GM06990 (cell line): ENCODE measurements at regions not wholly inside any gene's neighbourhood (a gene's known extent, or its start where the extent isn't known, plus 50 kb on each side); places are given as distances from the start of the nearest gene placed in this dataset.

Experiments used
- DNase-seq: peaks from one replicate; pipeline ENCODE4 v3.0.0-alpha.2; 2011; ENCODE audit not compliant: insufficient read length; ENCODE audit errors: extremely low read depth
- H3K27me3 ChIP-seq: replicated peaks from 2 replicates; pipeline ENCODE4 v1.6.0; 2011; ENCODE audit warnings: low read length; ENCODE audit not compliant: control insufficient read depth, insufficient read depth
- H3K36me3 ChIP-seq: 2 replicates; pipeline ENCODE4 v1.5.1; 2011; ENCODE audit warnings: low read length; ENCODE audit not compliant: control insufficient read depth, insufficient read depth
- H3K4me3 ChIP-seq: replicated peaks from 2 replicates; pipeline ENCODE4 v1.5.1; 2011; ENCODE audit warnings: low read depth, mild to moderate bottlenecking, control low read depth, low read length
- CTCF ChIP-seq: IDR thresholded peaks from 2 replicates; pipeline ENCODE4 v1.5.1; 2011; ENCODE audit warnings: low read length, control low read depth, mild to moderate bottlenecking, inconsistent platforms; ENCODE audit not compliant: insufficient read depth, poor library complexity, severe bottlenecking

GRCh38 chr10:78532480-78533042 lies 498.9 kb downstream of the RPS24 start:
- TF ChIP-seq CTCF = no peak

DNA sequence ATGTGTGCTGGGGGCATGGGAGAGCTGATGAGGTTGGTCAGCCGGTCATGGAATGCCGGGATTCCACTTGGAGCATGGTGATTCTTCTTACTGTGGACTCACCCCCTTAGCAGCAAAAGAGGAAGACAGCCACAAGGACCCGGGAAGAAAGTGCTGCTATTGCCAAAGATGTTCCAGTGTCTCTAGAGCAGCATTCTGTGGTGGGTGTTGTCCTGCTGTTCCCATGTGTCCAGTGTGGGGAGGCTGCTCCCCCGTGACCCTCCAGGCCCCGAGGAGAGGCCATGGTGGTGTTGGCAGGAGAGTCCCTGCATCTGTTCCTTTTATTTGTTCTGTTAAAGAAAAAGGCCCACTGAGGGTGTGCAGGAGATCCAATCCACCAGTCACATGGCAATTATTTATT lies 499.4 kb downstream of the RPS24 start:
- Histone ChIP-seq H3K4me3 (no peak overlapping the region), H3K27me3 (no peaks in the 10 kb centered on the region; the same call in none of the 2 replicates), H3K36me3 (no peaks in the 10 kb centered on the region)
- no peak for DNase-seq
- TF ChIP-seq CTCF = no peak

More at GRCh38 chr10:78532480-78533042, 498.9 kb downstream of the RPS24 start:
- Histone ChIP-seq H3K4me3 (no peak overlapping the region), H3K36me3 (no peaks in the 10 kb centered on the region), H3K27me3 (no peaks in the 10 kb centered on the region; the same call in none of the 2 replicates)
- no peak for DNase-seq

DNA sequence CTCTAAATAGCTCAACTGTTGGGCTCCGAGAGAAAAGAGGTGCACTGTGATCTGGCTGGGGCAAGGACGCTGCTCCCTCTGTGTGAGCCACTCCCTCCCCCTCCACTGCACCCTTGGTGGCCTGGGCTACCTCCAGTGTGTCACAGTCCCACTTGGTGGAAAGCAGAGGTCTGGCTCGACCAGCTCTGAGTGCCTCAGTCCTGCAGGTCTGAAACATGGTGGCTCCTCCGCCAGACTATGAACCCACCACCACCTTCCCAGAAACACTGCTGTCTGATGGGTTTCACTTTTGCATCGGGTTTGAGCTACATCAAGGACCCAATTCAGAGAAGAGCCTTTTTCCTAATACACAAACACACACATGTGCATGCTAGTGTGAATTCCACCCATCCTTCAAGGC lies 500.1 kb downstream of the RPS24 start:
- TF ChIP-seq CTCF = no peak
- no peaks in the 10 kb centered on the region for H3K36me3 ChIP-seq
- H3K4me3 ChIP-seq = no peak overlapping the region
- no peaks in the 10 kb centered on the region; the same call in 1 of the 2 replicates for H3K27me3 ChIP-seq
- DNase-seq = no peak

DNA sequence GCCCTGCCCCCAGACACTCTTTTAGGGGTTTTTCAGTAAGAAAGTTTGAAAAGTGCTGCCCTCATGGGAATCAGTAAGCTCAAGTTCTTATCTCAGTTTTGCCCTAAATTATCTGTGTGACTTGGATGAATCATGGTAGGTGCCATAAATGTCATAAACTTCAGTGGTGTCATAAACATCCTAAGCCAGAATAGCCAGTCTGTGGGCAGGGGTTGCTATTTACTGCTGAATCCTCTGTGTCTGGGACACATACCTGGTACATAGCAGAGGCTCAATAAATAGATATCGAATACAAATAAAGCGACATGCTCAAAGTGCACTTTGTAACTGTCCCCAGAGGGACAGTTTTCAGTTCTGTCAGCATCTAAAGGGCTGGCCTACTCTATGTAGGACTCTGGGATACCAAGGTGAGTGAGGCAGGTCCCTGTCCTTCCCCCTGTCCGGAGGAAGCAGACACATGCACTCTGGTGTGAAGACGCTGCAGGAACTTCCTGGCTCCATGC lies 502.1 kb downstream of the RPS24 start:
- DNase-seq = no peak
- H3K36me3 ChIP-seq = no peaks in the 10 kb centered on the region
- no peak for TF ChIP-seq CTCF
- no peaks in the 10 kb centered on the region; the same call in 1 of the 2 replicates for H3K27me3 ChIP-seq
- H3K4me3 ChIP-seq = no peak overlapping the region

DNA sequence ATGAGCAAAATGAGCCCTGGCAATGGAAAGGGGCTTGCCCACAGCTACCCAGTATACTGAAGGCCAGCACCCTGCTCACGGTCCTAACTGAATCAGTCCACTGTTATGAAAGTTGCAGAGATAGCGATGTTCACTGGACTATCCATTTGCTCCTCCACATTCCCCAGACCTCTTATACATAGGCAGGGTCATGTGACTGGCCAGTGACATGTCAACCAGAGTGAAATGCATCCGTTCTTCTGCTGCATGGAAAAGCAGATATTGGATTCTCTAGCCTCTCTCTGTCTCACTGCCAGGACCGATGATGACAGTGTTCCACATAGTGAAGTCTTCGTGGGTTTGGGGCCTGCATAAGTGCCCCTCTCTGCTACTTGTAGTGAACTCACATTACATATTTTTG lies 503.4 kb downstream of the RPS24 start:
- Histone ChIP-seq H3K27me3 (no peaks in the 10 kb centered on the region; the same call in none of the 2 replicates), H3K36me3 (no peaks in the 10 kb centered on the region), H3K4me3 (no peak overlapping the region)
- no peak for DNase-seq
- no peak for TF ChIP-seq CTCF
